Lower lobe of right lung (tissue), 2 donors: ENCODE measurements at regions not wholly inside any gene's neighbourhood (a gene's known extent, or its start where the extent isn't known, plus 50 kb on each side); places are given as distances from the start of the nearest gene placed in this dataset.

Experiments used
- ATAC-seq, 2 donors: fragments of 200-7000 bp; cut with Tn5 transposase; one replicate each; pipeline ENCODE4 v1.9.1; 2020 to 2022; ENCODE audit warnings: mild to moderate bottlenecking in 2 of 2, moderate library complexity in 2 of 2
- DNase-seq: peaks from one replicate; pipeline ENCODE4 v3.0.0-alpha.2; 2020
- H3K27ac ChIP-seq: fragments of 200-600 bp; one replicate; pipeline ENCODE4 v1.8.0; 2022
- H3K27me3 ChIP-seq: fragments of 200-600 bp; one replicate; pipeline ENCODE4 v1.8.0; 2022; ENCODE audit warnings: low read depth
- H3K36me3 ChIP-seq: fragments of 200-600 bp; one replicate; pipeline ENCODE4 v1.8.0; 2022; ENCODE audit warnings: mild to moderate bottlenecking
- H3K4me1 ChIP-seq: fragments of 200-600 bp; one replicate; pipeline ENCODE4 v1.8.0; 2022
- H3K4me3 ChIP-seq: fragments of 200-600 bp; one replicate; pipeline ENCODE4 v1.8.0; 2022; ENCODE audit warnings: mild to moderate bottlenecking
- H3K9me3 ChIP-seq: fragments of 200-600 bp; one replicate; pipeline ENCODE4 v1.8.0; 2022
- intact Hi-C: fragments of 100-400 bp; cut with DNase I; formaldehyde crosslinking; loops from one replicate; pipeline ENCODE4 v1.11.0; 2022
- TF ChIP-seq, protein P1 (sequence below): fragments of 200-600 bp; IDR thresholded peaks from one replicate; pipeline ENCODE4 v1.8.0; 2022; ENCODE audit warnings: antibody characterized with exemption, mild to moderate bottlenecking
- donor health status: DM: no; HTN: yes; CAD: no; lungs with severe emphysema.

- DNase-seq, result no peak
- no peak for ATAC-seq
- Histone ChIP-seq H3K4me3 (no peak overlapping the region), H3K9me3 (no peaks in the 10 kb centered on the region), H3K4me1 (no peaks in the 10 kb centered on the region), H3K27ac (no peak overlapping the region), H3K36me3 (no peaks in the 10 kb centered on the region), H3K27me3 (no peaks in the 10 kb centered on the region)
- intact Hi-C loops, result no loop called here
- TF ChIP-seq, protein P1, sequence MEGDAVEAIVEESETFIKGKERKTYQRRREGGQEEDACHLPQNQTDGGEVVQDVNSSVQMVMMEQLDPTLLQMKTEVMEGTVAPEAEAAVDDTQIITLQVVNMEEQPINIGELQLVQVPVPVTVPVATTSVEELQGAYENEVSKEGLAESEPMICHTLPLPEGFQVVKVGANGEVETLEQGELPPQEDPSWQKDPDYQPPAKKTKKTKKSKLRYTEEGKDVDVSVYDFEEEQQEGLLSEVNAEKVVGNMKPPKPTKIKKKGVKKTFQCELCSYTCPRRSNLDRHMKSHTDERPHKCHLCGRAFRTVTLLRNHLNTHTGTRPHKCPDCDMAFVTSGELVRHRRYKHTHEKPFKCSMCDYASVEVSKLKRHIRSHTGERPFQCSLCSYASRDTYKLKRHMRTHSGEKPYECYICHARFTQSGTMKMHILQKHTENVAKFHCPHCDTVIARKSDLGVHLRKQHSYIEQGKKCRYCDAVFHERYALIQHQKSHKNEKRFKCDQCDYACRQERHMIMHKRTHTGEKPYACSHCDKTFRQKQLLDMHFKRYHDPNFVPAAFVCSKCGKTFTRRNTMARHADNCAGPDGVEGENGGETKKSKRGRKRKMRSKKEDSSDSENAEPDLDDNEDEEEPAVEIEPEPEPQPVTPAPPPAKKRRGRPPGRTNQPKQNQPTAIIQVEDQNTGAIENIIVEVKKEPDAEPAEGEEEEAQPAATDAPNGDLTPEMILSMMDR, result no peak
Measured at GRCh38 chr1:79323239-79324025, 316.9 kb upstream of the ADGRL4 start.

GRCh38 chr1:79322511-79323027, 316.0 kb upstream of the ADGRL4 start:
- Histone ChIP-seq H3K36me3 (no peaks in the 10 kb centered on the region), H3K4me1 (no peaks in the 10 kb centered on the region), H3K27ac (no peak overlapping the region), H3K27me3 (no peaks in the 10 kb centered on the region), H3K9me3 (no peaks in the 10 kb centered on the region), H3K4me3 (no peak overlapping the region)
- TF ChIP-seq, protein P1, result no peak
- DNase-seq (no peak), ATAC-seq (no peak)
- intact Hi-C loops, result no loop called here

DNA sequence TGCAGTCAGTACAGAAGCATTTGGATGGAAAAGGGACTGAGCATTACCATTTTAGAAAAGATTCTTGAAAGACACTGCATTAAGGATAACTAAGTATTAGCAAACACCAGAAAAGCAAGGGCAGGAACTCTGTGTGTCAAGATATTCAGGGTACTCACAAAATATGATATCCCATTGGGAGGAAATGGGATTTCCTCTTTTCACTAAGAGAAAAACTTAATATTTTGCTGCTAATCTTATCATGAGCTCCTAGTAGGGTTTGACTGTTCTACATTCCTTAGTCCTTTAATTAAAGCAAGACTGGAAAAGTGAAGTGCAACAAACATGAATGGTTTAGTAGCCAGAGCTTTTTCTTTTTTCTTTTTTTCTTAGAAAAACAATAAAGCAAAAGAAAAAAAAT, 305.9 kb upstream of the ADGRL4 start:
- TF ChIP-seq, protein P1, result no peak
- Histone ChIP-seq H3K27ac (no peak overlapping the region), H3K36me3 (no peaks in the 10 kb centered on the region), H3K9me3 (no peaks in the 10 kb centered on the region), H3K27me3 (no peaks in the 10 kb centered on the region), H3K4me3 (no peak overlapping the region), H3K4me1 (no peaks in the 10 kb centered on the region)
- intact Hi-C loops, result no loop called here
- DNase-seq, result no peak
- no peak for ATAC-seq

- TF ChIP-seq, protein P1, result no peak
- no peaks in the 10 kb centered on the region for H3K4me1 ChIP-seq
- no peak overlapping the region for H3K27ac ChIP-seq
- H3K27me3 ChIP-seq, result no peaks in the 10 kb centered on the region
- intact Hi-C loops, result no loop called here
- no peak for DNase-seq
- no peak overlapping the region for H3K4me3 ChIP-seq
- H3K9me3 ChIP-seq, result no peaks in the 10 kb centered on the region
- no peak for ATAC-seq
- H3K36me3 ChIP-seq, result no peaks in the 10 kb centered on the region
Measured at GRCh38 chr1:79310609-79311008, 304.1 kb upstream of the ADGRL4 start.

DNA sequence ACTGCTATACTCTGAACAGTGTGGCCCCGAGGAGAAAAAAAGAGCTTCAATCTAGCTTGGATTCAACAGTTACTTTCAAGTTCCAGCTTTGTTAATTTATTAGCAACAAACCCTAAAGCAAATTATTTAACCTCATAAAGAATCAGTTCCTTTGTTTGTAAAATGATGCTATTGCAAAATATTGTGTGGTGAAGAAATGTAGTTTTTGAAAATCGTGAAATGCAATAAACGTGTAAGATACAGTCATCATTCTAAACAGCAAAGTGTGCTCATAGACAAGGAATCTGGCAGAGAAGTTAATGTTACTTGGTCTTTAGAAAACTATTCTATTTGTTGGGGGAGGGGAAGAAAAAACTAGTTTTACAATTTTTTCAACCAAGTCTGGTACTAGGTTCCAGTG, 297.6 kb upstream of the ADGRL4 start:
- Histone ChIP-seq H3K36me3 (no peaks in the 10 kb centered on the region), H3K4me3 (no peak overlapping the region), H3K4me1 (no peaks in the 10 kb centered on the region), H3K27ac (no peak overlapping the region), H3K27me3 (no peaks in the 10 kb centered on the region), H3K9me3 (no peaks in the 10 kb centered on the region)
- TF ChIP-seq, protein P1, result no peak
- intact Hi-C loops, result no loop called here
- ATAC-seq (no peak), DNase-seq (no peak)
